ENCODE measurements at regions not wholly inside any gene's neighbourhood (a gene's known extent, or its start where the extent isn't known, plus 50 kb on each side); places are given as distances from the start of the nearest gene placed in this dataset.

DNA sequence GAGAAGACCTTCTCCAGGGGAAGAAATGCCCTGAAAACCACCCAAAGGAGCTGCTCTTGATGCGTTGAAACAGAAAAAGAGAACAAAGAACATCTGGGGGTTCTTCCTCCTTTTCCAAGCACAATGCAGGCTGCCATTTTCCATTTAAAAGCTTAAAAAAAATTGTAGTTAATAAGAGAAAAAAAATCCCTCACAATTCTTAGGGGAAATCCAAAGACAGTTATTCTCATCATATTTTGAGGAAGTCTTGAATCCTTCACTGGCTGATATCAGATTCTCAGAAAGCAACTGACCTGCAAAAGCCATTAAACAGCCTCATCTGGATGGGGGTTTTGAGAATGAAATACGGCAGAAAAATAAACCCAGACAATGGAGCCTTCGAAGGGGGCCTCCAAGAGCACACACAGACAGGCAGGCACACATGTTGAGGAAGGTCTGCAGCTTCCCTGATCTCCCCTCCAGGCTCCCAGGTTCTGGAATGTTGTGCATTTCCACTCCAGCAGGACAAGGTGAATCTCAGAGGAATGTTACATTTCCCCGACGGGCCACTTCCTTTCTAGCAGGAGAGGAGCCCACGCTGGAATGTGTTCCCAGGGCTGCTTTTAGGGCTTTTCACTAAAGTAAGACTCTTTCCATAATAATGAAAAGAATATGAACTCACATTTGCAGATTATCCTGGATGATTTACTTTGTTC is 159.4 kb upstream of the S1PR3 start:
- TF ChIP-seq RAD21 (IDR thresholded peaks at IDR 0.05; ENCODE audit: low read length) (no peak), GATA2 (CRISPR knock-in tag; IDR thresholded peaks at IDR 0.05) (no peak), FOXJ3 (CRISPR knock-in tag; IDR thresholded peaks at IDR 0.05) (no peak), NFIC (IDR thresholded peaks at IDR 0.05; ENCODE audit: borderline replicate concordance) (no peak), RXRA (IDR thresholded peaks at IDR 0.05; ENCODE audit: borderline replicate concordance, low read depth) (no peak), FOXM1 (IDR thresholded peaks at IDR 0.05; ENCODE audit: low read depth) (no peak), NRF1 (IDR thresholded peaks at IDR 0.05; ENCODE audit: low read depth, low read length) (no peak), SIN3A (IDR thresholded peaks at IDR 0.05; ENCODE audit: borderline replicate concordance, low read depth, low read length) (no peak), JUND (IDR thresholded peaks at IDR 0.05) (no peak), YY1 (IDR thresholded peaks at IDR 0.05; ENCODE audit: low read depth) (no peak), POLR2AphosphoS5 (IDR thresholded peaks at IDR 0.05; ENCODE audit: low read depth, low read length) (no peak), RFX5 (IDR thresholded peaks at IDR 0.05; ENCODE audit: low read length) (no peak), GABPA (IDR thresholded peaks at IDR 0.05; ENCODE audit: low read depth) (no peak), MEF2A (IDR thresholded peaks at IDR 0.05; ENCODE audit: borderline replicate concordance, low read depth) (no peak), RCOR1 (IDR thresholded peaks at IDR 0.05; ENCODE audit: low read length) (no peak), TEAD4 (IDR thresholded peaks at IDR 0.05; ENCODE audit: borderline replicate concordance, insufficient read depth) (no peak), PBX3 (IDR thresholded peaks at IDR 0.05) (no peak)
- TF ChIP-seq, protein P1, sequence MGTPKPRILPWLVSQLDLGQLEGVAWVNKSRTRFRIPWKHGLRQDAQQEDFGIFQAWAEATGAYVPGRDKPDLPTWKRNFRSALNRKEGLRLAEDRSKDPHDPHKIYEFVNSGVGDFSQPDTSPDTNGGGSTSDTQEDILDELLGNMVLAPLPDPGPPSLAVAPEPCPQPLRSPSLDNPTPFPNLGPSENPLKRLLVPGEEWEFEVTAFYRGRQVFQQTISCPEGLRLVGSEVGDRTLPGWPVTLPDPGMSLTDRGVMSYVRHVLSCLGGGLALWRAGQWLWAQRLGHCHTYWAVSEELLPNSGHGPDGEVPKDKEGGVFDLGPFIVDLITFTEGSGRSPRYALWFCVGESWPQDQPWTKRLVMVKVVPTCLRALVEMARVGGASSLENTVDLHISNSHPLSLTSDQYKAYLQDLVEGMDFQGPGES (IDR thresholded peaks at IDR 0.05; ENCODE audit: low read depth, low read length): no peak
- TF ChIP-seq, protein P2, sequence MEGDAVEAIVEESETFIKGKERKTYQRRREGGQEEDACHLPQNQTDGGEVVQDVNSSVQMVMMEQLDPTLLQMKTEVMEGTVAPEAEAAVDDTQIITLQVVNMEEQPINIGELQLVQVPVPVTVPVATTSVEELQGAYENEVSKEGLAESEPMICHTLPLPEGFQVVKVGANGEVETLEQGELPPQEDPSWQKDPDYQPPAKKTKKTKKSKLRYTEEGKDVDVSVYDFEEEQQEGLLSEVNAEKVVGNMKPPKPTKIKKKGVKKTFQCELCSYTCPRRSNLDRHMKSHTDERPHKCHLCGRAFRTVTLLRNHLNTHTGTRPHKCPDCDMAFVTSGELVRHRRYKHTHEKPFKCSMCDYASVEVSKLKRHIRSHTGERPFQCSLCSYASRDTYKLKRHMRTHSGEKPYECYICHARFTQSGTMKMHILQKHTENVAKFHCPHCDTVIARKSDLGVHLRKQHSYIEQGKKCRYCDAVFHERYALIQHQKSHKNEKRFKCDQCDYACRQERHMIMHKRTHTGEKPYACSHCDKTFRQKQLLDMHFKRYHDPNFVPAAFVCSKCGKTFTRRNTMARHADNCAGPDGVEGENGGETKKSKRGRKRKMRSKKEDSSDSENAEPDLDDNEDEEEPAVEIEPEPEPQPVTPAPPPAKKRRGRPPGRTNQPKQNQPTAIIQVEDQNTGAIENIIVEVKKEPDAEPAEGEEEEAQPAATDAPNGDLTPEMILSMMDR (IDR thresholded peaks at IDR 0.05): no peak
- TF ChIP-seq, protein P3, sequence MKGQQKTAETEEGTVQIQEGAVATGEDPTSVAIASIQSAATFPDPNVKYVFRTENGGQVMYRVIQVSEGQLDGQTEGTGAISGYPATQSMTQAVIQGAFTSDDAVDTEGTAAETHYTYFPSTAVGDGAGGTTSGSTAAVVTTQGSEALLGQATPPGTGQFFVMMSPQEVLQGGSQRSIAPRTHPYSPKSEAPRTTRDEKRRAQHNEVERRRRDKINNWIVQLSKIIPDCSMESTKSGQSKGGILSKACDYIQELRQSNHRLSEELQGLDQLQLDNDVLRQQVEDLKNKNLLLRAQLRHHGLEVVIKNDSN (IDR thresholded peaks at IDR 0.05; ENCODE audit: borderline replicate concordance, low read depth): no peak
- no peaks in the 10 kb centered on the region for H3K9me3 ChIP-seq
- H3K27ac ChIP-seq (ENCODE audit: low read depth in 2 of 2, low read length in 1 of 2): peak overlapping the region in 1 of 2 experiments; percentile 12; a peak in 1 of 4 replicates
- ChIA-PET POLR2A (no interaction called here), CTCF (no interaction called here)
- H3K9me2 ChIP-seq: no peaks in the 10 kb centered on the region
- no peak overlapping the region for H3K4me3 ChIP-seq (ENCODE audit: low read depth in 2 of 2, low read length in 1 of 2)
- no peak overlapping the region for H3K9ac ChIP-seq
- no peak overlapping the region for H2AFZ ChIP-seq (ENCODE audit: low read depth)
- H3K27me3 ChIP-seq (ENCODE audit: insufficient read depth): no peaks in the 10 kb centered on the region
- 77% methylated on average over 6 of the region's 6 CpGs for WGBS (ENCODE audit: low lambda C conversion rate)
- no peaks in the 10 kb centered on the region for H3K79me2 ChIP-seq (ENCODE audit: insufficient read depth)
- H3K4me2 ChIP-seq: no peak overlapping the region
- H3K36me3 ChIP-seq (replicated peaks in 1 of 2; ENCODE audit: control insufficient read depth in 1 of 2, insufficient read depth in 2 of 2, low read length in 1 of 2): no peaks in the 10 kb centered on the region
- no peak for DNase-seq
- peaks cover 24 to 33% of the 10 kb centered on the region in 2 experiments; a peak in 3 of 4 replicates for H3K4me1 ChIP-seq (ENCODE audit: control insufficient read depth in 1 of 2, insufficient read depth in 2 of 2, low read depth in 1 of 2, low read length in 1 of 2)
- peaks cover 5% of the 10 kb centered on the region for H3F3A ChIP-seq (replicated peaks; ENCODE audit: insufficient read depth)
- no peaks in the 10 kb centered on the region for H4K20me1 ChIP-seq (ENCODE audit: insufficient read depth)
